Liver (tissue), 8 donors: ENCODE measurements at regions not wholly inside any gene's neighbourhood (a gene's known extent, or its start where the extent isn't known, plus 50 kb on each side); places are given as distances from the start of the nearest gene placed in this dataset.

Source experiments
- DNase-seq: peaks from one replicate; pipeline ENCODE4 v3.0.0-alpha.2; 2017; ENCODE audit warnings: low spot score
- H3K27ac ChIP-seq, 2 donors: one replicate each; pipeline ENCODE4 v1.7.0; 2013; ENCODE audit warnings: inconsistent platforms in 2 of 2, low read length in 2 of 2, control low read depth in 1 of 2, low read depth in 1 of 2, mild to moderate bottlenecking in 1 of 2
- H3K27me3 ChIP-seq, 4 donors: one replicate each; pipeline versions ENCODE4 v1.6.1 to v1.7.0; 2013; ENCODE audit warnings: low read length in 3 of 4, inconsistent platforms in 1 of 4, mild to moderate bottlenecking in 1 of 4, moderate library complexity in 1 of 4; ENCODE audit not compliant: control insufficient read depth in 4 of 4, insufficient read depth in 4 of 4
- H3K36me3 ChIP-seq, 4 donors: one replicate each; pipeline versions ENCODE4 v1.6.1 to v1.7.0; 2013; ENCODE audit warnings: low read length in 3 of 4, mild to moderate bottlenecking in 3 of 4, low read depth in 1 of 4, moderate library complexity in 1 of 4; ENCODE audit not compliant: control insufficient read depth in 4 of 4, insufficient read depth in 3 of 4
- H3K4me1 ChIP-seq, 4 donors: one replicate each; pipeline versions ENCODE4 v1.6.1 to v1.7.0; 2013; ENCODE audit warnings: low read length in 3 of 4, mild to moderate bottlenecking in 3 of 4, moderate library complexity in 1 of 4; ENCODE audit not compliant: control insufficient read depth in 4 of 4, insufficient read depth in 4 of 4
- H3K4me3 ChIP-seq, 3 donors: one replicate each; pipeline versions ENCODE4 v1.6.1 to v1.7.0; 2013; ENCODE audit warnings: low read length in 3 of 3, control low read depth in 1 of 3, low read depth in 1 of 3, mild to moderate bottlenecking in 1 of 3
- H3K9ac ChIP-seq, 2 donors: one replicate each; pipeline ENCODE4 v1.7.0; 2013; ENCODE audit warnings: low read length in 2 of 2, mild to moderate bottlenecking in 2 of 2, moderate library complexity in 2 of 2, control low read depth in 1 of 2, low read depth in 1 of 2
- H3K9me3 ChIP-seq, 4 donors: one replicate each; pipeline versions ENCODE4 v1.6.1 to v1.7.0; 2013; ENCODE audit warnings: low read length in 3 of 4; ENCODE audit not compliant: control insufficient read depth in 4 of 4
- ATF3 ChIP-seq: IDR thresholded peaks from 2 replicates; pipeline ENCODE4 v1.6.1; 2016; ENCODE audit warnings: antibody characterized with exemption
- CTCF ChIP-seq: fragments of 150-350 bp; IDR thresholded peaks from 2 replicates; pipeline ENCODE4 v1.5.1; 2017; ENCODE audit warnings: improper control_type of control experiment, low read depth, low read length; ENCODE audit not compliant: missing input control
- FOXA1 ChIP-seq: IDR thresholded peaks from 2 replicates; pipeline ENCODE4 v1.6.1; 2016; ENCODE audit warnings: antibody characterized with exemption
- FOXA2 ChIP-seq: IDR thresholded peaks from 2 replicates; pipeline ENCODE4 v1.6.1; 2016; ENCODE audit warnings: antibody characterized with exemption
- GABPA ChIP-seq, 2 donors: IDR thresholded peaks in 1 of 2; conservative IDR thresholded peaks in 1 of 2; 2 replicates each; pipeline ENCODE4 v1.6.1; 2016; ENCODE audit warnings: antibody characterized with exemption in 2 of 2, mild to moderate bottlenecking in 1 of 2, moderate library complexity in 1 of 2
- JUND ChIP-seq, 2 donors: IDR thresholded peaks; 2 replicates each; pipeline ENCODE4 v1.6.1; 2016; ENCODE audit warnings: antibody characterized with exemption in 2 of 2
- RAD21 ChIP-seq, 2 donors: IDR thresholded peaks; 2 replicates each; pipeline ENCODE4 v1.6.1; 2016; ENCODE audit warnings: antibody characterized with exemption in 2 of 2, mild to moderate bottlenecking in 2 of 2
- RXRA ChIP-seq, 2 donors: IDR thresholded peaks; 2 replicates each; pipeline ENCODE4 v1.6.1; 2017 to 2018; ENCODE audit warnings: antibody characterized with exemption in 2 of 2, mild to moderate bottlenecking in 1 of 2
- SP1 ChIP-seq: IDR thresholded peaks from 2 replicates; pipeline ENCODE4 v1.6.1; 2018; ENCODE audit warnings: antibody characterized with exemption, mild to moderate bottlenecking
- TAF1 ChIP-seq: conservative IDR thresholded peaks from 2 replicates; pipeline ENCODE4 v1.6.1; 2016; ENCODE audit warnings: antibody characterized with exemption, mild to moderate bottlenecking
- YY1 ChIP-seq: IDR thresholded peaks from 2 replicates; pipeline ENCODE4 v1.6.1; 2016; ENCODE audit warnings: antibody characterized with exemption, mild to moderate bottlenecking
- WGBS: extraction: QIAGEN DNeasy Blood & Tissue Kit; methylation state at CpG from one replicate; pipeline ENCODE4 v1.1.7; 2013; 5-methylcytosine and 5-hydroxymethylcytosine counted together
- TF ChIP-seq, protein P1 (sequence below): IDR thresholded peaks from 2 replicates; pipeline ENCODE4 v1.6.1; 2016; ENCODE audit warnings: antibody characterized with exemption, mild to moderate bottlenecking
- TF ChIP-seq, protein P2 (sequence below): IDR thresholded peaks from 2 replicates; pipeline ENCODE4 v1.6.1; 2016; ENCODE audit warnings: antibody characterized with exemption
- donor health status: healthy.
- donor health status: healthy.
- donor health status: healthy.
- donor health status: healthy.
- donor health status: healthy.

GRCh38 chr11:33643167-33643824, 57.3 kb downstream of the C11orf91 start:
- 66% methylated on average over 3 of the region's 3 CpGs for WGBS
- Histone ChIP-seq H3K27ac (no peak overlapping the region), H3K4me1 (no peaks in the 10 kb centered on the region), H3K9me3 (peaks cover 0 to 5% (median under 1%) of the 10 kb centered on the region in 4 donors), H3K9ac (no peak overlapping the region), H3K27me3 (peaks cover 0 to 3% (median 0%) of the 10 kb centered on the region in 4 donors), H3K36me3 (no peaks in the 10 kb centered on the region), H3K4me3 (no peak overlapping the region)
- TF ChIP-seq FOXA1, result no peak
- no peak for DNase-seq

DNA sequence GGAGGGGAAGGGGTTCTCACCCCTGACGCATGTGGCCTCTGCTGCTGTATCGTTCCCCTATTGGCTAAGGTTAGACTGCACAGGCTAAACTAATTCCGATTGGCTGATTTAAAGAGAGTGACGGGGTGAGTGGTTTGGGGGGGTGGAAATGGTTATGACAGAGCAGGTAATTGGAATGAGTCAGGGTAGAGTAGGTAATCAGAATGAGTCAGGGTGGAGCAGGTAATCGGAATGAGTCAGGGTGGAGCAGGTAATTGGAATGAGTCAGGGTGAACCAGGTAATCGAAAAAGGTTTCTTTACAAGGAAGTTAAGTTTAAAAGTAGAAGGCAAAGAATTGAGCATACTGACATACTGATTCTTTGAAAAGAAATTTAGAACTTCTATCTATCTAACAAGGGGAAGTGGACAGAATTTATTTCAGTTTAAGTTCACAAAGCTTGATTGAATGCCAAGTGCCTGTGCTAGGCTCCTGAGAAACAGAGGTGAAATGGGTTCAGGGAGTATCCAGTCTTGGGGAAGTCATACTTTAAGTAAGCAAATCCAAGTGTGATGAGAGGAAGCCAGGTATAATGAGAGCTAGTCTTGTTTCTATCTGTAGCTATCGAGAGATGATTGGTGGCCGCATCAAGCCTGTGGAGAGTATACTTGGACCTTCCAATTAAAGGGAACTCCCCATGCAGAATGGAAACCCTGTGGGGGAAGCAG, 58.0 kb downstream of the C11orf91 start:
- H3K9ac ChIP-seq, result no peak overlapping the region
- no peaks in the 10 kb centered on the region for H3K4me1 ChIP-seq
- 83% methylated on average over 8 of the region's 8 CpGs for WGBS
- H3K36me3 ChIP-seq, result no peaks in the 10 kb centered on the region
- no peak overlapping the region for H3K27ac ChIP-seq
- no peak for DNase-seq
- TF ChIP-seq TAF1 (no peak), FOXA2 (no peak), YY1 (no peak), CTCF (no peak), RAD21 (IDR thresholded peaks at IDR 0.05) (no peak), JUND (IDR thresholded peaks at IDR 0.05) (no peak), FOXA1 (no peak), ATF3 (no peak), GABPA (IDR thresholded peaks at IDR 0.05 in 1 of 2, conservative IDR thresholded peaks at IDR 0.05 in 1 of 2) (no peak), SP1 (no peak), RXRA (IDR thresholded peaks at IDR 0.05) (no peak)
- TF ChIP-seq, protein P1, sequence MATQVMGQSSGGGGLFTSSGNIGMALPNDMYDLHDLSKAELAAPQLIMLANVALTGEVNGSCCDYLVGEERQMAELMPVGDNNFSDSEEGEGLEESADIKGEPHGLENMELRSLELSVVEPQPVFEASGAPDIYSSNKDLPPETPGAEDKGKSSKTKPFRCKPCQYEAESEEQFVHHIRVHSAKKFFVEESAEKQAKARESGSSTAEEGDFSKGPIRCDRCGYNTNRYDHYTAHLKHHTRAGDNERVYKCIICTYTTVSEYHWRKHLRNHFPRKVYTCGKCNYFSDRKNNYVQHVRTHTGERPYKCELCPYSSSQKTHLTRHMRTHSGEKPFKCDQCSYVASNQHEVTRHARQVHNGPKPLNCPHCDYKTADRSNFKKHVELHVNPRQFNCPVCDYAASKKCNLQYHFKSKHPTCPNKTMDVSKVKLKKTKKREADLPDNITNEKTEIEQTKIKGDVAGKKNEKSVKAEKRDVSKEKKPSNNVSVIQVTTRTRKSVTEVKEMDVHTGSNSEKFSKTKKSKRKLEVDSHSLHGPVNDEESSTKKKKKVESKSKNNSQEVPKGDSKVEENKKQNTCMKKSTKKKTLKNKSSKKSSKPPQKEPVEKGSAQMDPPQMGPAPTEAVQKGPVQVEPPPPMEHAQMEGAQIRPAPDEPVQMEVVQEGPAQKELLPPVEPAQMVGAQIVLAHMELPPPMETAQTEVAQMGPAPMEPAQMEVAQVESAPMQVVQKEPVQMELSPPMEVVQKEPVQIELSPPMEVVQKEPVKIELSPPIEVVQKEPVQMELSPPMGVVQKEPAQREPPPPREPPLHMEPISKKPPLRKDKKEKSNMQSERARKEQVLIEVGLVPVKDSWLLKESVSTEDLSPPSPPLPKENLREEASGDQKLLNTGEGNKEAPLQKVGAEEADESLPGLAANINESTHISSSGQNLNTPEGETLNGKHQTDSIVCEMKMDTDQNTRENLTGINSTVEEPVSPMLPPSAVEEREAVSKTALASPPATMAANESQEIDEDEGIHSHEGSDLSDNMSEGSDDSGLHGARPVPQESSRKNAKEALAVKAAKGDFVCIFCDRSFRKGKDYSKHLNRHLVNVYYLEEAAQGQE, result no peak
- TF ChIP-seq, protein P2, sequence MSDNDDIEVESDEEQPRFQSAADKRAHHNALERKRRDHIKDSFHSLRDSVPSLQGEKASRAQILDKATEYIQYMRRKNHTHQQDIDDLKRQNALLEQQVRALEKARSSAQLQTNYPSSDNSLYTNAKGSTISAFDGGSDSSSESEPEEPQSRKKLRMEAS, result no peak
- no peak overlapping the region for H3K4me3 ChIP-seq
- H3K9me3 ChIP-seq, result peaks cover 0 to 5% (median under 1%) of the 10 kb centered on the region in 4 donors
- peaks cover 0 to 3% (median 0%) of the 10 kb centered on the region in 4 donors for H3K27me3 ChIP-seq
